COLO829 (cell line): ENCODE measurements at regions not wholly inside any gene's neighbourhood (a gene's known extent, or its start where the extent isn't known, plus 50 kb on each side); places are given as distances from the start of the nearest gene placed in this dataset.
"Not testable (repeated sequence)": the region's sequence is repeated elsewhere in the genome, so short reads cannot be mapped to it uniquely, and the experiment has no call there.

Experiments
- DNase-seq: peaks from one replicate; pipeline ENCODE4 v3.0.0; 2012; ENCODE audit warnings: low spot score

GRCh38 chr14:104230946-104231345, 92.6 kb downstream of the KIF26A start:
- no peak for DNase-seq

DNA sequence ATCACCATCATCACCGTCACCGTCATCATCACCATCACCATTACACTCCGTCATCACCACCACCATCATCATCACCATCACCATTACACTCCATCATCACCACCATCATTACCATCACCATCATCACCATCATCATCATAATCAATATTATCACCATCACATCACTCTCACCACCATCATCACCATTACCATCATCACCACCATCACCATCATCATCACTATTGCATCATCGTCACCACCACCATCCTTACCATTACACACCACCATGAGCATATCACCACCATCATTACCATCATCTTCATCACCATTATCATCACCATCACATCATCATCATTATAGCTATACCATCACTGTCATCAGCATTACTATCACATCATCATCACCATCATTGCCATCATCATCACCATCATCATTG, 93.7 kb downstream of the KIF26A start:
- no peak for DNase-seq

DNA sequence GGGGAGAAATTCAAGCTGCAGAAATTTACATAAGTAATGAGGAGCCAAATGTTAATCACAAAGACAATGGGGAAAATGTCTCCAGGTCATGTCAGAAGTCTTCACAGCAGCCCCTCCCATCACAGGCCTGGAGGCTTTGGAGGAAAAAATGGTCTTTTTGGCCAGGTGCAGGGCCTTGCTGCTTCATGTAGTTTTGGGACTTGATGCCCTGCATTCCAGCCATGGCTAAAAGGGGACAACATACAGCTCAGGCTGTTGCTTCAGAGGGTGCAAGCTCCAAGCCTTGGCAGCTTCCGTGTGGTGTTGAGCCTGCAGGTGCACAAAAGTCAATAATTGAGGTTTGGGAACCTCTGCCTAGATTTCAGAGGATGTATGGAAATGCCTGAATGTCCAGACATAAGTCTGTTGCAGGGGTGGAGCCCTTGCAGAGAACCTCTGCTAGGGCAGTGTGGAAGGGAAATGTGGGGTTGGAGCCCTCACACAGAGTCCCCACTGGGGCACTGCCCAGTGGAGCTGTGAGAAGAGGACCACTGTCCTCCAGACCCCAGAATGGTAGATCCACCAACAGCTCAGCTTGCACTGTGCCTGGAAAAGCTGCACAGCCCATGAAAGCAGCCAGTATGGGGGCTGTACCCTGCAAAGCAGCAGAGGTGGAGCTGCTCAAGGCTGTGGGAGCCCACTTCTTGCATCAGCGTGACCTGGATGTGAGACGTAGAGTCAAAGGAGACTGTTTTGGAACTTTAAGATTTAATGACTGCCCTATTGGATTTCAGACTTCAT, 95.8 kb downstream of the KIF26A start:
- DNase-seq: not testable (repeated sequence)

DNA sequence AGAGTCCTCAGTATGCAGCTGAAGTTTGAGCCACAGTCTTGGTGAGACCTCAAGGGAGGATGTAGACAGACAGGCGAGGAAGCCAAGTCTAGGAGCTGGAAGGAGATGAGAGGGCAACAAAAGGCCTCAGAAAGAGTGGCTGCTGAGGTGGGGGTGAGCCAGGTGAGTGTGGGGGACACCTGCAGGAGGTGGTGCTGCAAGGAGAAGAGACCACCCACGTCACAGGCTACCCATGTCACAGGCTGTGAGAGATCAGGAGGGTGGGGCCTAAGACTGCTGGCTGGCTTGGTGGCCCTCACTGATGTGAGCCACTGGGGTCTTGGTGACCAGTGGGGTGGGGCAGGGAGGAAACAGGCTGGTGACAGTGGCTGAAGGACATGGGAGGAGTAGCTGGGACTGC, 97.3 kb downstream of the KIF26A start:
- no peak for DNase-seq

DNA sequence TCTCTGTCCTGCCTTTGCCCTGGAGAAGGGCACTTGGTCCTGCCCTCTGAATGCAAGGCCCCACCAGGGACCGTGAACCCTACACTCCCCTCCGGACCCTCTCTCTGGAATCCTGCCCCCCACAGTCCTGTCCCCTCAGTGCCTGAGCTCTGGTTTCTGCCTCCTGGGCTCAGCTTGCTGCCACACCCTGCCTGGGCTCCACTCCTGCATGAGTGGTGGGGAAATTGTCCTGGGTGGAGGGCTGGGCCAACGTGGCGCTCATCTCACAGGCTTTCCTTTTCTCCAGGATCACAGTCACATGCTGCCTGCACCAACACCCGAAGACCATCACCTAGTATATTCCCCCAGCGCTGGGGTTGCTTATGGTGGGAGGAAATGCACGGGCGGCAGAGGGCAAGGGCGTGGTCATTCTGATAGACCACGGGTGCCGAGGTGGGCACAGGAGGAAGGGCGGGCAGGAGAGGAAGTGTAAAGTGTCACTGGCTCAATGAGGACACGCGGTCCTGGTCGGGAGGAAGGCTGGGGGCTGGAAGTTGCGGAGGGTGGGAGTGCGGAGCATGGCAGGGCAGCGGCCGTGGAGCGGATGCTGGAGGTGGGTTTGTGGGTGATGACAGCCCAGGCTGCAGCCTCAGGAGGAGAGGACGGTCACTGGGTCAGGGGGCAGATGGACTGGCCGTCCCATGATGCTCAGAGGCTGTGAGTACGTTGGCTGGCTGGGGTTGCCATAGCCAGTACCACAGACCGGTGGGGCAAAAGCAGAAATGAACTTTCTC, 99.5 kb downstream of the KIF26A start:
- DNase-seq: no peak

GRCh38 chr14:104238424-104239184, 100.2 kb downstream of the KIF26A start:
- no peak for DNase-seq

DNA sequence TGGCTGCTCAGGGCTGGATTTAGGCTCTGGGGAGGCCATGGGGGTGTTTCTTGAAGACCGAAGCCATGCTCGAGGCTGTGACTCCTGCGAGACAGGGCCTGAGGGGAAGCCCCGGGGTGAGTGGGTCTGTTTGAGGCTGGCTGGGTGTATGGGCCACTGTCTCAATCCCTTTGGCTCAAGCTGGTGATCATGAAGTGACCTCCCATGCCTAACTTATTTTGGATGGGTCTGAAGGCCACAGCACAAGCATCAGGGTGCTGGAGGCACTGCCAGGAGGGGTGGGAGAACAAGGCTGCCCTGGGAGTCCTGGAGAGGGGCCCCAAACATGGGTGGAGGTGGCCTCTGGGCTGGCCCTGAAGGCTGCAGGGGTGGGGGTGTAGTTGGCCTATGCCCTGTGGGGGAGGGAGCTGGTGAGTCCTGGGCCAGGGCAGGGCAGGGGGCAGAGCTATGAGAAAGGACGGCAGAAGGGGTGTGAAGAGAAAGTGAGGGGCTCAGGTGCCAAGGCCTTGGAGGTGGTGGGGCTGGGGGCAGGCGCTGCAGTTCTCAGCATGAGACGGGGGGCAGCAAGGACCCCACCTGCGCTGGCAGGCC, 100.9 kb downstream of the KIF26A start:
- DNase-seq: no peak

- no peak for DNase-seq
These were observed 101.5 kb downstream of the KIF26A start for GRCh38 chr14:104239861-104240301.

DNA sequence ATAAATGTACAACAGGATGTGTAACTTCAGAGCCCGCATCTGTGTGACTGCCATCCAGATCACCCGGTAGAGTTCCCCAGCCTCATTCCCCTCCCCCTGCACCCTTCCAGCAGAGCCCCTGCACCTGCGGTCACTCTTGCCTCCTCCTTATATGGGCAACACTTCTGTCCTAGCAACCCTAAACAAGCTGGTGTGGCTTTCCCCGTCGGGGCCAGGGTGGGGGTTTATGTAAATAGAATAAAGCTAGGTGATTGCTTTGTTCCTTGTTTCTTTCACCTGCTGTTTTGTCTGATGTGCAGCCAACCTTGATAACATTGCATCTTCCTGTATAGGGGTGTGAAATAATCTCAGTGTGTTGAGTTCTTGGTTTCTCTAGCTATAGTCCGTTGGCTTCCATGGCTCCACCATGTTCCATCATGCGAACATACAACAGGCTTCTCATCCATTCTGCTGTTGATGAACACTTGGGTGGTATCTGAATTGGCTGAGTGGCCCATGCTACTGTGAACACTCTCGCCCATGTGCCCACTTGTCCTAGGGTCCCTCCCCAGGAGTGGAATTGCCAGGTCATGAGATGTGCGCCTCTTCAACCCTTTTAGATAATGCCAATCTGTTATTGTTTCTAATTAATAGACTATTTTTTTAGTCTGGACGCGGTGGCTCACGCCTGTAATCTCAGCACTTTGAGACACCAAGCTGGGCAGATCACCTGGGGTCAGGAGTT, 102.2 kb downstream of the KIF26A start:
- no peak for DNase-seq

GRCh38 chr14:104243200-104243599, 104.8 kb downstream of the KIF26A start:
- DNase-seq: no peak

DNA sequence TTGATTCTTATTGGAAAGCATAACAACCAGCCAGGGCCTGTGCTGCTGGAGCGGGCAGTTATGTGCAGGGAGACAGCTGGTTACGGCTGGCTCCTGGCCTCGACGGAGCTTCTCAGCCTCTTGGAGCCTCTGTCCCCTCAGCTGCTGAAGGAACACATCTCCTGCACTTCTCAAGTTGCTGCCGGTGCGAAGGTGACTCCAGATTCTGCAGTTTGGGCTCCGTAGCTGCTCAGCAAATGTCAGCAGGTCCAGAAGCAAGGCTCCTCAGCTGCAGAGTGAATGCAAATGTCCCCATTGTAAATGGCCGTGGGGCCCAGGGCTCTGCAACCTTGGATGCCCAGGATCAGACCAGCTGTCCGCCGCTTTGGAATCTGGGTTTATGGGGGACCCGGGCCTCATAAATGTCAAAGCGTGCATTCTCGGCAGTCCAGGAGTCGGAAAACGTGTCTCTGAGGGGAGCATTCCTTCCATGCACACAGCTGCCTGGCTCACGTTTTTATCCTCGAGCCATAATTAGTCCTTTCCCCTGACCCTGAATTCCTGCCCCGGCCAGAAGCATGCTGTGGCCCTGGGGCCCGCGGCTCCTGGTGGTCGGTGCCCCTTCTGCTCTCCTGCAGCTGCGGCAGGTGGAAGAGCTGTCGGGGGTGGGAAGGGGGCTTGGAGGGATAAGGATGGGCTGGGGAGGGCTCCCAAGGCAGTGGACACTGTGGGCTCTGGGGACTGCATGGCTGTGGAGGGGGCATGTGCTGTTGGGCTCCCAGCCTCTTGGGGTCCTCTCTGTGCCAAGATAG, 106.0 kb downstream of the KIF26A start:
- DNase-seq: no peak

- no peak for DNase-seq
These were observed 106.7 kb downstream of the KIF26A start for GRCh38 chr14:104245075-104245474.

DNA sequence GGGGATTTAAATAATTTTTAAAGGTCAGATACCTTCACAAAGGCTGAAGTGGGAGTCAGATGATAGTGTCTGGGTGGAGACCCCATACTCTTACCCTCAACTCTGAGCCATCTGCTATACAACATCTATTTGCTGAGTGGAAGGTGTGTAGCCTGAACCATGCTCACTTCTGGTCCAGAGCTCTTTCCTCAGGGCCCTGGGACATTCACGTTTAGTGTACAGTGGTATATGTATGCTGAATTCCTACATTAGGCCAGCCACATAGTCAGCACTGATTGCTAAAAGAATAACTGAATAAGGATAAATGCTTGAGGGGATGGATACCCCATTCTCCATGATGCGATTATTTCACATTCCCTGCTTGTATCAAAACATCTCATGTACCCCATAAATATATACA, 107.3 kb downstream of the KIF26A start:
- DNase-seq: no peak

DNA sequence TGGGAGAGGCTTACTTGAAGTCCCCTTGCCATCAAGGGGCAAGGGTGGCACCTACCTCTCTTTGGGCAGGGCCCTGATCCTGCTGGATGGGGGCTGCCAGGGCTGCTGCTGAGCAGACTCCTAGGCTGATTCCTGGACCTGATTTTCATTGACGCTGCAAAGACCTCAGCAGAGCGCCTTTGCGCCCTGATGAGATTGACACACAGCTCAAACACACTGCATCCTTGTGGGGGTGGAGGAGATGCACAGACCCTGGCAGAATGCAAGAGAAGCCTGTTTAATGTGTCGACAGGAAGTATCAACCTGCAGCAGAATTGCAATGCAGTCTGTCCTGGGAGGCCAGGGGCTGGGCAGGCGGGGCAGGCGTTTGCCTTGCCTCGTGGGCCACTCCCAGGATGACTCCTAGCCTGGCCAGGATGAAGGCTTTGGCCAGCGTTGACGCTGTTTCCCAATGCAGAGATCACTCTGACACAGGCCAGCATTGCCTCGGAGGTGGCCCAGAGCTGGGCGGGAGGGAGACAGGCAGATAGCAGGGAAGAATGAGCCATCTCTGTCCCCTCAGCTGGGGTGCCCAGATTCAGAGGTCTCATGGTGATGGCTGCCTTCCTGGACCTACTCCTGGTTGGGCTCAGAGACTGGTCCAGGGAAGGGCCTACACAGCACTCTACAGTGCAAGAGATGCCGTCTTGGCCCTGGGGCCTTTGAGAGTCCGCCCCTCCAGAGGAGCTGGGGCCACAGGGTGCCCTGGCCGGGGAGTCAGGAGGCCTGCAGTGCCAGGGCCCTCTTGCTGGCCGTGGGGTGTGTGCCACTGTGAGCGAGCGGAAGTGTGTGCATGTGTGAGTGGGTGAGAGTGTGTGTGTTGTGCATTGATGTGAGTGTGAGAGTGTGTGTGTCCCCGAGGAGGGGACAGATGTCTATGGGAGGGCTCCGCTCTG, 108.3 kb downstream of the KIF26A start:
- no peak for DNase-seq

- DNase-seq: no peak
These were observed 109.2 kb downstream of the KIF26A start for GRCh38 chr14:104247336-104248202.

- no peak for DNase-seq
These were observed 110.0 kb downstream of the KIF26A start for GRCh38 chr14:104248203-104249055.

DNA sequence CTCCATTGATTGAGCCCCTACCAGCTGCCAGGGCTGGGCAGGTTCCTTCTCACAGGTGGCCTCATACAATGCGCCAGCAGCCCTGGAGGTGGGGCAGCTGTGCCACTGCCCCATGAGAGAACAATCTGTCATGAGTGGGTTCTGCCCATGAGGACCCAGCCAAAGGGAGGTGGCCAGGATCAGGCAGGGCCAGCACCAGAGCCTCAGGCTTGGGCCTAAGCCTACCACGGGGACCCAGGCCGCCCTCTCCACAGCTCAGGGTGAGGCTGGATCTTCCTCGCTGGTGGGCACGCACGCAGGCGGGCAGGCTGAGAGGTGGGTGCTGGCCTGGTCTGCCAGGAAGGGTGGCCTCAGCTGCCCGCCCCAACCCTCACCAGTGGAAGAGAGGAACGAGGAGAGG, 110.7 kb downstream of the KIF26A start:
- DNase-seq: no peak

DNA sequence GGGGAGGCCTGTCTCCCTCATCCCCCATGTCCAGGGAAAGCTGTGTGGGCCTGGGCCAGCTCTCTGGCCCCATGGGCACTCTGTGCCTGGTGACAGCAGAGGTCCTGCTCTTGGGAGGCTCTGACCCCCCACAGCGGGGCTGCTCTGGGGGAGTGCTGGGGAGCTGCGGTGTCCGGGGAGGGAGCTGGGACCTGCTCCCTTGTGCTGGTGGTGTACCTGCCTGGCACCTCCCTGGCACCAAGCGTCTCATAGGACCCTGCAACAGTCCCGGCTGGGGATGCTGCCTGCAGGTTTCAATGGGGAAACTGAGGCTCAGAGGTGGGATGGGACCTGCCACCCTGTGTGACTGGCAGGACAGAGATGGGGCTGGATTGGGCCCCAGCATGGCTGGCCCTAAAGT, 111.3 kb downstream of the KIF26A start:
- DNase-seq: no peak
